HG02798 (cell line): ENCODE measurements at regions not wholly inside any gene's neighbourhood (a gene's known extent, or its start where the extent isn't known, plus 50 kb on each side); places are given as distances from the start of the nearest gene placed in this dataset.

Experiments
- ATAC-seq: cut with Tn5 transposase; IDR thresholded peaks from one replicate; pipeline ENCODE4 v1.9.1; 2021; ENCODE audit warnings: mild to moderate bottlenecking; ENCODE audit not compliant: unreplicated experiment, poor library complexity

- ATAC-seq, result no peak
Measured at GRCh38 chr2:153109793-153110192, 368.8 kb downstream of the RPRM start.

GRCh38 chr2:153106802-153107477 is 371.6 kb downstream of the RPRM start:
- ATAC-seq, result peak; percentile 64

GRCh38 chr2:153105829-153106578 is 372.6 kb downstream of the RPRM start:
- no peak for ATAC-seq

GRCh38 chr2:153101187-153101586 is 377.4 kb downstream of the RPRM start:
- no peak for ATAC-seq

GRCh38 chr2:153100151-153100550 is 378.4 kb downstream of the RPRM start:
- ATAC-seq, result no peak

- no peak for ATAC-seq
Measured at GRCh38 chr2:153098073-153098472, 379.7 kb downstream of the ARL6IP6 start.

GRCh38 chr2:153096272-153096671 is 377.9 kb downstream of the ARL6IP6 start:
- ATAC-seq, result no peak

GRCh38 chr2:153091344-153091743 is 372.9 kb downstream of the ARL6IP6 start:
- ATAC-seq, result no peak

GRCh38 chr2:153079315-153079714 is 360.9 kb downstream of the ARL6IP6 start:
- no peak for ATAC-seq

GRCh38 chr2:153077311-153077710 is 358.9 kb downstream of the ARL6IP6 start:
- ATAC-seq, result no peak

GRCh38 chr2:153074207-153074606 is 355.8 kb downstream of the ARL6IP6 start:
- ATAC-seq, result no peak

- ATAC-seq, result no peak
Measured at GRCh38 chr2:153072813-153073212, 354.4 kb downstream of the ARL6IP6 start.

- no peak for ATAC-seq
Measured at GRCh38 chr2:153072077-153072476, 353.7 kb downstream of the ARL6IP6 start.

GRCh38 chr2:153071090-153071489 is 352.7 kb downstream of the ARL6IP6 start:
- ATAC-seq, result no peak

GRCh38 chr2:153068915-153069314 is 350.5 kb downstream of the ARL6IP6 start:
- no peak for ATAC-seq

GRCh38 chr2:153068052-153068451 is 349.6 kb downstream of the ARL6IP6 start:
- ATAC-seq, result no peak

- ATAC-seq, result no peak
Measured at GRCh38 chr2:153059338-153060052, 341.1 kb downstream of the ARL6IP6 start.

GRCh38 chr2:153057743-153058142 is 339.3 kb downstream of the ARL6IP6 start:
- ATAC-seq, result no peak

GRCh38 chr2:153055182-153055581 is 336.8 kb downstream of the ARL6IP6 start:
- no peak for ATAC-seq

- ATAC-seq, result no peak
Measured at GRCh38 chr2:153052807-153053559, 334.6 kb downstream of the ARL6IP6 start.

GRCh38 chr2:153047220-153047619 is 328.8 kb downstream of the ARL6IP6 start:
- ATAC-seq, result no peak
